ENCODE measurements at regions not wholly inside any gene's neighbourhood (a gene's known extent, or its start where the extent isn't known, plus 50 kb on each side); places are given as distances from the start of the nearest gene placed in this dataset.

DNA sequence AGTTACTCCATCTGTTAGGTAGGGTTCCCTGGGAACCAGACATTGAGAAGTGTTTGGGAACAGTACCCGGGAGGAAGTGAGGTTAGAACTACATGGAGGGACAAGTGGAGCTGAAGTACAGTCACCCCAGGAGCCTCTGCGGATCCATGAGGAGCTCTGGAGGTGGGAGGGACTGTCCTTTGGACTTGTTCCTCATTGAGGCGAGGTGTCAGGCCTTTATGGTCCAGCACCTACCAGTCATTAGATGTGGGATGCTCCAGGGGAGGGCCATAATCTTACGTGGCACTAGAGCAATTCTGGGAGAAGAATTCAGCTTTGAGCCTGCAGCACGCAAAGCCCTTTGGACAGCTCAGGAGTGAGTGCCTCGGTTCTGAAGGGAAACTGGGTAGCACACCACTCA lies 142.8 kb downstream of the DACT1 start:
- Histone ChIP-seq H3K27me3 (replicated peaks; ENCODE audit: insufficient read depth) (no peaks in the 10 kb centered on the region), H3K4me1 (replicated peaks) (no peaks in the 10 kb centered on the region), H3K27ac (no peak overlapping the region), H3K36me3 (no peaks in the 10 kb centered on the region), H3K9me3 (no peaks in the 10 kb centered on the region), H3K4me3 (no peak overlapping the region)
- DNase-seq (ENCODE audit: low spot score): no peak
- WGBS: 90% methylated on average over 6 of the region's 6 CpGs
- intact Hi-C loops (cut with DNase I): no loop called here
- TF ChIP-seq, protein P1, sequence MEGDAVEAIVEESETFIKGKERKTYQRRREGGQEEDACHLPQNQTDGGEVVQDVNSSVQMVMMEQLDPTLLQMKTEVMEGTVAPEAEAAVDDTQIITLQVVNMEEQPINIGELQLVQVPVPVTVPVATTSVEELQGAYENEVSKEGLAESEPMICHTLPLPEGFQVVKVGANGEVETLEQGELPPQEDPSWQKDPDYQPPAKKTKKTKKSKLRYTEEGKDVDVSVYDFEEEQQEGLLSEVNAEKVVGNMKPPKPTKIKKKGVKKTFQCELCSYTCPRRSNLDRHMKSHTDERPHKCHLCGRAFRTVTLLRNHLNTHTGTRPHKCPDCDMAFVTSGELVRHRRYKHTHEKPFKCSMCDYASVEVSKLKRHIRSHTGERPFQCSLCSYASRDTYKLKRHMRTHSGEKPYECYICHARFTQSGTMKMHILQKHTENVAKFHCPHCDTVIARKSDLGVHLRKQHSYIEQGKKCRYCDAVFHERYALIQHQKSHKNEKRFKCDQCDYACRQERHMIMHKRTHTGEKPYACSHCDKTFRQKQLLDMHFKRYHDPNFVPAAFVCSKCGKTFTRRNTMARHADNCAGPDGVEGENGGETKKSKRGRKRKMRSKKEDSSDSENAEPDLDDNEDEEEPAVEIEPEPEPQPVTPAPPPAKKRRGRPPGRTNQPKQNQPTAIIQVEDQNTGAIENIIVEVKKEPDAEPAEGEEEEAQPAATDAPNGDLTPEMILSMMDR (IDR thresholded peaks at IDR 0.05): no peak
- TF ChIP-seq POLR2AphosphoS5 (IDR thresholded peaks at IDR 0.05): no peak
- no peak for TF ChIP-seq POLR2A (IDR thresholded peaks at IDR 0.05)

DNA sequence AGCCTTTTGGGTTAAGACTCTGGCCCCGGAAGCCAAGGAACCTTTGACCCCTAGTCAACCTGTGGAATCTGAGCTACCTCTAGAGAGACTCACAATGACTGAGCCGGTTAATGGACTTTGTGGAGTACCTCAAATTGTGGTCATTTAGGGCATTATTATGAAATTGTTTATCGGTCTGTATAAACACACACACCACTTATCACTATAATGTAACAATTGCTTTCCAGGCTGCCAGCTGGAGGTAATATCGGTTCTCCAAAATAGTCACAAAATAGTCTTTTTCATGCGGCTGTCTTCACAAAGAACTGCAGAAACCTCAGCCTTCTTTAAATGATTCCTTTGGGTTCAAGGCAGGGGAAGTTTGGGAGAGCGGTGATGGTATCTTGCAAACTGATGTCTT lies 144.2 kb downstream of the DACT1 start:
- Histone ChIP-seq H3K27me3 (replicated peaks; ENCODE audit: insufficient read depth) (no peaks in the 10 kb centered on the region), H3K9me3 (no peaks in the 10 kb centered on the region), H3K36me3 (no peaks in the 10 kb centered on the region), H3K4me1 (replicated peaks) (no peaks in the 10 kb centered on the region), H3K4me3 (no peak overlapping the region), H3K27ac (no peak overlapping the region)
- TF ChIP-seq POLR2AphosphoS5 (IDR thresholded peaks at IDR 0.05): no peak
- TF ChIP-seq POLR2A (IDR thresholded peaks at IDR 0.05): no peak
- TF ChIP-seq, protein P1 (IDR thresholded peaks at IDR 0.05): no peak
- intact Hi-C loops (cut with DNase I): no loop called here
- DNase-seq (ENCODE audit: low spot score): no peak
- WGBS: 82% methylated on average over 6 of the region's 6 CpGs

DNA sequence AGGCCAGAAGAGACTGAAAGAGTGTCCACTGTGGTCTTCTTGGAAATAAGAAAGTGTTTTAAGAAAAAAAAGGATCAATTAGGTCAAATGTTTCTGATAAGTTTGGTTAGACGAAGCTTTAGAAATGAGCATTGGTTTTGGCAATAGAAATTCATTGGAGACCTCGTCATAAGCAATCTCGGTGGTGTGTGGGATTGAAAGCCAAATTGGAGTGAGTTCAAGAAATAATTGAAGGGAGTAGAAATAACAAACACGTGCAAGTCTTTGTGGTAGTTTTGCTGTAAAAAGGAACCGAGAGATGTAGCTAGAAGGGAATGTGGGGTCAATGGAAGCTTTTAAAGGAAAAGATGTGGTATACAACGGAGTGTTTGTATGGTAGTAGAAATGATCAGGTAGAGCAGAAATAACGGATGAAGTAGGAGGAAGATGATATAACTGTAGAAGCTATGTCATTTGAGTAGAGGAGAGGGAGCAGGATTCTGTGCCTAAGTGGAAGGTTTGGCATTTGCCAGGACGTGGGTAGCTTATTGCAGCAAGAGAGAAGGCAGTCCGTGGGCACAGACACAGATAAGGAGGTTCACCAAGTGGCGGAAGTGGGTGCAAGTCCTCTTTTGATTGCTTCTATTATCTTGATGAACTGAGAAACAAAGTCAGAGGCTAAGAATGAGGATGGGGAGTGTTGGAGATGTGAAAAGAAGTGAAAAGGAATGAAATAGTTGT lies 146.2 kb downstream of the DACT1 start:
- H3K4me3 ChIP-seq: no peak overlapping the region
- no peaks in the 10 kb centered on the region for H3K36me3 ChIP-seq
- DNase-seq (ENCODE audit: low spot score): no peak
- H3K27me3 ChIP-seq (replicated peaks; ENCODE audit: insufficient read depth): no peaks in the 10 kb centered on the region
- H3K9me3 ChIP-seq: no peaks in the 10 kb centered on the region
- H3K27ac ChIP-seq: no peak overlapping the region
- TF ChIP-seq POLR2A (IDR thresholded peaks at IDR 0.05): no peak
- TF ChIP-seq POLR2AphosphoS5 (IDR thresholded peaks at IDR 0.05): no peak
- TF ChIP-seq, protein P1 (IDR thresholded peaks at IDR 0.05): no peak
- 61% methylated on average over 10 of the region's 10 CpGs for WGBS
- H3K4me1 ChIP-seq (replicated peaks): no peaks in the 10 kb centered on the region
- intact Hi-C loops (cut with DNase I): no loop called here

DNA sequence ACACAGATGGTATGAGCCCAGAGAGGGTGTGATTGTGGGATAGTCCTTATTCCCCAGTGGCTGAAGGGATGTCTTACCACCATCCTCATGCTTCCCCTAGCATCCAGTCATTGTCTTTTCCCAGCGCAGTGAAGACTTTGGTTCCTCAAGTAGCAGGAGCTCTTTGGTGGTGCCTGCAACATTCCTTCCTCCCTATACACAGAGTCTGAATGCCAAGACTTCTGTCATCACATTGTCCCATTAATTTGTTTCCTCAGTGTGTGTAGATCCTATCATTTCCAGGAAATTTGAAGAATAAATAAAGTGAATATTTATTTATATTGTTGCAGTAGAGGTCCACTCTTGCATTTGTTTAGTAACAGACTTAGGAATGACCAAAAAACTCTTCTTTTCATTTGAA lies 147.2 kb downstream of the DACT1 start:
- Histone ChIP-seq H3K4me3 (no peak overlapping the region), H3K27me3 (replicated peaks; ENCODE audit: insufficient read depth) (no peaks in the 10 kb centered on the region), H3K27ac (no peak overlapping the region), H3K9me3 (no peaks in the 10 kb centered on the region), H3K36me3 (no peaks in the 10 kb centered on the region), H3K4me1 (replicated peaks) (no peaks in the 10 kb centered on the region)
- intact Hi-C loops (cut with DNase I): no loop called here
- DNase-seq (ENCODE audit: low spot score): no peak
- TF ChIP-seq, protein P1 (IDR thresholded peaks at IDR 0.05): no peak
- TF ChIP-seq POLR2AphosphoS5 (IDR thresholded peaks at IDR 0.05): peak; percentile 10
- no peak for TF ChIP-seq POLR2A (IDR thresholded peaks at IDR 0.05)
- WGBS: 63% methylated on average over 1 of the region's 1 CpG

DNA sequence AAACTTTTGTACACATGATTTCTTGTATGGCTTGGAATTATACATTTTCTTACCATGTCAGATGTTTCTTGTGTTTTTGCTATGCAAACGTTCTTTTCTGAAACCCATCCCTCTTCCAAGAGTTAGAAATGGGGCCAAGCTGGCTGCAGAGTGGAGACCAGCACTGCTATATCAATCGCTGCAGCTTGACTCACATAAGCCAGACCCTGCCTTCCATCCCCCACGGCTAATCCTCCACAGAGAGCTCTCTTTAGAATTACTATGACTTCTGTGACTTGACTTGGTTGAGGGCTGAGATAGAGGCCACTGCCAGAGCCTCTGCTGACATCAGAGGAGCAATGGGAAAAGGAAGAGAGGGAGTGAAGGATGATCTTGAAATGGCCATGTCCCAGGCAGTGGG lies 147.9 kb downstream of the DACT1 start:
- H3K36me3 ChIP-seq: no peaks in the 10 kb centered on the region
- H3K4me3 ChIP-seq: no peak overlapping the region
- H3K9me3 ChIP-seq: no peaks in the 10 kb centered on the region
- H3K27me3 ChIP-seq (replicated peaks; ENCODE audit: insufficient read depth): no peaks in the 10 kb centered on the region
- TF ChIP-seq, protein P1 (IDR thresholded peaks at IDR 0.05): no peak
- TF ChIP-seq POLR2A (IDR thresholded peaks at IDR 0.05) (no peak), POLR2AphosphoS5 (IDR thresholded peaks at IDR 0.05) (no peak)
- H3K4me1 ChIP-seq (replicated peaks): no peaks in the 10 kb centered on the region
- WGBS: 65% methylated on average over 3 of the region's 3 CpGs
- intact Hi-C loops (cut with DNase I): no loop called here
- no peak overlapping the region for H3K27ac ChIP-seq
- no peak for DNase-seq (ENCODE audit: low spot score)

Data from prostate gland (tissue), 2 donors.